H1 (cell line): ENCODE measurements at regions not wholly inside any gene's neighbourhood (a gene's known extent, or its start where the extent isn't known, plus 50 kb on each side); places are given as distances from the start of the nearest gene placed in this dataset.

Experiments
- CTCF ChIA-PET: fragments of 300-600 bp; sonication (Branson Sonifier 250); formaldehyde crosslinking; loops from one replicate; lab custom pipeline; 2021; ENCODE audit not compliant: partially characterized antibody; lab: Charles Lee
- POLR2A ChIA-PET: fragments of 300-600 bp; sonication (Branson Sonifier 250); formaldehyde crosslinking; loops from one replicate; lab custom pipeline; 2021; ENCODE audit warnings: inconsistent platforms; ENCODE audit not compliant: partially characterized antibody; lab: Charles Lee
- DNase-seq, 2 experiments: peaks; one replicate each; pipeline versions ENCODE4 v3.0.0 to v3.0.0-alpha.2; 2010 to 2022; ENCODE audit warnings: low spot score in 2 of 2, low read depth in 1 of 2, mixed read lengths in 1 of 2
- FAIRE-seq: peaks from 2 replicates; lab custom pipeline; 2011; peaks lifted over from hg19 to GRCh38; lab: Jason Lieb, UNC
- H2AFZ ChIP-seq: 2 replicates; pipeline ENCODE4 v1.8.1; 2012; ENCODE audit warnings: low read length, inconsistent platforms
- H2AK5ac ChIP-seq: 2 replicates; pipeline ENCODE4 v1.6.1; 2013; ENCODE audit warnings: low read depth, low read length
- H2BK120ac ChIP-seq: replicated peaks from 2 replicates; pipeline ENCODE3; 2013; ENCODE audit warnings: low read depth, low read length, inconsistent platforms
- H2BK12ac ChIP-seq: 2 replicates; pipeline ENCODE4 v1.6.1; 2013; ENCODE audit warnings: low read depth, low read length
- H2BK15ac ChIP-seq: 2 replicates; pipeline ENCODE4 v1.6.1; 2013; ENCODE audit warnings: low read length
- H2BK20ac ChIP-seq: 2 replicates; pipeline ENCODE4 v1.6.1; 2013; ENCODE audit warnings: low read length
- H2BK5ac ChIP-seq: 2 replicates; pipeline ENCODE4 v1.6.1; 2013; ENCODE audit warnings: low read depth, low read length
- H3K14ac ChIP-seq: 2 replicates; pipeline ENCODE4 v1.6.1; 2013; ENCODE audit warnings: inconsistent platforms; ENCODE audit not compliant: insufficient read length
- H3K18ac ChIP-seq: 2 replicates; pipeline ENCODE4 v1.6.1; 2013; ENCODE audit warnings: low read length; ENCODE audit errors: extremely low read depth
- H3K23ac ChIP-seq: 2 replicates; pipeline ENCODE4 v1.6.1; 2013; ENCODE audit warnings: inconsistent platforms; ENCODE audit not compliant: insufficient read length
- H3K23me2 ChIP-seq: 2 replicates; pipeline ENCODE4 v1.6.1; 2013; ENCODE audit warnings: low read depth, low read length
- H3K27ac ChIP-seq: 2 replicates; pipeline ENCODE4 v1.6.1; 2011; ENCODE audit warnings: low read depth, low read length, inconsistent platforms
- H3K27me3 ChIP-seq, 4 experiments: replicated peaks in 1 of 4; 1 replicate in 1 of 4; 2 replicates in 3 of 4; pipeline versions ENCODE4 v1.6.1 to v1.8.1; 2011 to 2013; ENCODE audit warnings: low read length in 3 of 4, mild to moderate bottlenecking in 3 of 4, inconsistent platforms in 2 of 4, mixed read lengths in 2 of 4, moderate library complexity in 1 of 4; ENCODE audit not compliant: control insufficient read depth in 3 of 4, insufficient read depth in 3 of 4; ENCODE audit errors: extremely low read depth in 1 of 4
- H3K36me3 ChIP-seq, 4 experiments: 2 replicates each; pipeline versions ENCODE4 v1.6.1 to v1.8.1; 2011 to 2013; ENCODE audit warnings: mild to moderate bottlenecking in 4 of 4, low read length in 3 of 4, moderate library complexity in 2 of 4, control low read depth in 1 of 4, inconsistent platforms in 1 of 4; ENCODE audit not compliant: insufficient read depth in 4 of 4, control insufficient read depth in 2 of 4
- H3K4ac ChIP-seq: replicated peaks from 2 replicates; pipeline ENCODE3; 2013; ENCODE audit warnings: low read length, low read depth, mixed read lengths, inconsistent platforms; ENCODE audit not compliant: insufficient read length
- H3K4me1 ChIP-seq, 4 experiments: replicated peaks in 1 of 4; 1 replicate in 1 of 4; 2 replicates in 3 of 4; pipeline versions ENCODE4 v1.6.1 to v1.8.1; 2011 to 2013; ENCODE audit warnings: low read length in 3 of 4, inconsistent platforms in 2 of 4, mixed read lengths in 1 of 4; ENCODE audit not compliant: insufficient read depth in 4 of 4, control insufficient read depth in 3 of 4
- H3K4me2 ChIP-seq, 2 experiments: 2 replicates each; pipeline versions ENCODE4 v1.6.1 to v1.8.1; 2011 to 2013; ENCODE audit warnings: low read depth in 2 of 2, low read length in 2 of 2, control low read depth in 1 of 2, inconsistent platforms in 1 of 2, mild to moderate bottlenecking in 1 of 2; ENCODE audit not compliant: insufficient read depth in 1 of 2
- H3K4me3 ChIP-seq, 4 experiments: fragments of 200-600, 300-600 bp in 1 of 4; sonication (generic), shearing (Covaris generic), sonication (Bioruptor Twin) in 1 of 4; 2 replicates each; pipeline versions ENCODE4 v1.5.1 to v1.8.1; 2011 to 2016; ENCODE audit warnings: low read length in 4 of 4, low read depth in 3 of 4, control low read depth in 2 of 4, inconsistent platforms in 2 of 4, mild to moderate bottlenecking in 2 of 4, mixed read lengths in 1 of 4, moderate library complexity in 1 of 4; ENCODE audit not compliant: insufficient read depth in 2 of 4; ENCODE audit errors: extremely low read depth in 1 of 4
- H3K56ac ChIP-seq: replicated peaks from 2 replicates; pipeline ENCODE3; 2013; ENCODE audit warnings: low read depth, mild to moderate bottlenecking, mixed read lengths, low read length, inconsistent platforms; ENCODE audit not compliant: insufficient read length
- H3K79me1 ChIP-seq: 2 replicates; pipeline ENCODE4 v1.6.1; 2013; ENCODE audit warnings: low read depth, low read length, control low read depth
- H3K79me2 ChIP-seq, 2 experiments: 2 replicates each; pipeline versions ENCODE4 v1.6.1 to v1.8.1; 2012 to 2013; ENCODE audit warnings: low read length in 2 of 2, mild to moderate bottlenecking in 2 of 2, inconsistent platforms in 1 of 2; ENCODE audit not compliant: insufficient read depth in 2 of 2, control insufficient read depth in 1 of 2
- H3K9ac ChIP-seq, 4 experiments: replicated peaks in 1 of 4; 1 replicate in 1 of 4; 2 replicates in 3 of 4; pipeline versions ENCODE4 v1.6.1 to v1.8.1; 2011 to 2013; ENCODE audit warnings: low read depth in 3 of 4, low read length in 3 of 4, control low read depth in 2 of 4, mild to moderate bottlenecking in 2 of 4, moderate library complexity in 2 of 4, inconsistent platforms in 1 of 4; ENCODE audit errors: extremely low read depth in 1 of 4
- H3K9me3 ChIP-seq, 2 experiments: 2 replicates each; pipeline versions ENCODE4 v1.6.1 to v1.8.1; 2012 to 2013; ENCODE audit warnings: mild to moderate bottlenecking in 2 of 2, moderate library complexity in 2 of 2, control low read depth in 1 of 2, inconsistent platforms in 1 of 2, low read depth in 1 of 2, low read length in 1 of 2, mixed read lengths in 1 of 2; ENCODE audit not compliant: insufficient read depth in 2 of 2
- H4K20me1 ChIP-seq, 2 experiments: replicated peaks in 1 of 2; 2 replicates each; pipeline versions ENCODE3 to v1.8.1; 2011 to 2013; ENCODE audit warnings: inconsistent platforms in 2 of 2, low read length in 2 of 2, mild to moderate bottlenecking in 1 of 2; ENCODE audit not compliant: insufficient read depth in 2 of 2, control insufficient read depth in 1 of 2
- H4K5ac ChIP-seq: 2 replicates; pipeline ENCODE4 v1.6.1; 2013; ENCODE audit warnings: low read length, low read depth, mixed read lengths, inconsistent platforms; ENCODE audit not compliant: insufficient read length
- H4K8ac ChIP-seq: 2 replicates; pipeline ENCODE4 v1.8.0; 2013; ENCODE audit warnings: mild to moderate bottlenecking, moderate library complexity, low read length, inconsistent platforms; ENCODE audit not compliant: insufficient read depth; ENCODE audit errors: extremely low read depth
- H4K91ac ChIP-seq: replicated peaks from 2 replicates; pipeline ENCODE3; 2013; ENCODE audit warnings: low read length, mixed read lengths, inconsistent platforms; ENCODE audit not compliant: insufficient read length
- CEBPB ChIP-seq: IDR thresholded peaks from 2 replicates; pipeline ENCODE4 v1.6.1; 2012; ENCODE audit warnings: low read depth, low read length
- CHD2 ChIP-seq: IDR thresholded peaks from 2 replicates; pipeline ENCODE4 v1.6.1; 2012; ENCODE audit warnings: low read length, improper control_type of control experiment
- EP300 ChIP-seq, 2 experiments: IDR thresholded peaks; 1 replicate in 1 of 2; 2 replicates in 1 of 2; pipeline ENCODE4 v1.6.1; 2011 to 2012; ENCODE audit warnings: low read depth in 2 of 2, low read length in 2 of 2, mild to moderate bottlenecking in 2 of 2, borderline replicate concordance in 1 of 2, inconsistent platforms in 1 of 2, moderate library complexity in 1 of 2
- HDAC2 ChIP-seq, 2 experiments: fragments of 300-600 bp in 1 of 2; sonication (generic) in 1 of 2; IDR thresholded peaks; 2 replicates each; pipeline ENCODE4 v1.6.1; 2011 to 2012; ENCODE audit warnings: low read depth in 2 of 2, low read length in 2 of 2, mild to moderate bottlenecking in 2 of 2, moderate library complexity in 2 of 2, borderline replicate concordance in 1 of 2, inconsistent platforms in 1 of 2
- JUND ChIP-seq: IDR thresholded peaks from 2 replicates; pipeline ENCODE4 v1.6.1; 2011; ENCODE audit warnings: mild to moderate bottlenecking, improper control_type of control experiment, low read length
- KDM4A ChIP-seq: IDR thresholded peaks from one replicate; pipeline ENCODE4 v1.7.1; 2012; ENCODE audit warnings: low read depth, mild to moderate bottlenecking, moderate library complexity, low read length, inconsistent platforms; ENCODE audit not compliant: severe bottlenecking
- NANOG ChIP-seq: IDR thresholded peaks from 2 replicates; pipeline ENCODE4 v1.6.1; 2011; ENCODE audit warnings: low read length, low read depth, mild to moderate bottlenecking, inconsistent platforms; ENCODE audit not compliant: insufficient read depth, poor library complexity, severe bottlenecking
- NRF1 ChIP-seq: IDR thresholded peaks from 2 replicates; pipeline ENCODE4 v1.6.1; 2011; ENCODE audit warnings: mild to moderate bottlenecking, low read depth, low read length, improper control_type of control experiment
- POLR2A ChIP-seq, 2 experiments: IDR thresholded peaks; 1 replicate in 1 of 2; 2 replicates in 1 of 2; pipeline ENCODE4 v1.6.1; 2011; ENCODE audit warnings: low read depth in 2 of 2, low read length in 2 of 2, mild to moderate bottlenecking in 2 of 2; ENCODE audit errors: control extremely low read depth in 1 of 2
- POU5F1 ChIP-seq: IDR thresholded peaks from 2 replicates; pipeline ENCODE4 v1.6.1; 2011; ENCODE audit warnings: low read depth, mild to moderate bottlenecking, low read length, moderate library complexity
- RAD21 ChIP-seq, 2 experiments: IDR thresholded peaks in 1 of 2; conservative IDR thresholded peaks in 1 of 2; 2 replicates each; pipeline ENCODE4 v1.6.1; 2011; ENCODE audit warnings: low read depth in 2 of 2, low read length in 2 of 2, improper control_type of control experiment in 1 of 2, inconsistent platforms in 1 of 2, mild to moderate bottlenecking in 1 of 2, moderate library complexity in 1 of 2
- SAP30 ChIP-seq: fragments of 300-600 bp; sonication (generic); IDR thresholded peaks from 2 replicates; pipeline ENCODE4 v1.7.1; 2012; ENCODE audit warnings: low read length, moderate library complexity, mild to moderate bottlenecking, inconsistent platforms; ENCODE audit not compliant: insufficient read depth, insufficient replicate concordance
- SP2 ChIP-seq: IDR thresholded peaks from 2 replicates; pipeline ENCODE4 v1.6.1; 2012; ENCODE audit warnings: mild to moderate bottlenecking, low read length, inconsistent platforms
- TCF12 ChIP-seq: IDR thresholded peaks from 2 replicates; pipeline ENCODE4 v1.6.1; 2011; ENCODE audit warnings: low read depth, mild to moderate bottlenecking, low read length
- TEAD4 ChIP-seq: IDR thresholded peaks from 2 replicates; pipeline ENCODE4 v1.6.1; 2012; ENCODE audit warnings: low read depth, low read length, inconsistent platforms, mixed read lengths
- YY1 ChIP-seq: IDR thresholded peaks from 2 replicates; pipeline ENCODE4 v1.6.1; 2011; ENCODE audit warnings: low read depth, mild to moderate bottlenecking, low read length
- WGBS, 2 experiments: shearing (Covaris generic) in 1 of 2; methylation state at CpG; one replicate each; pipeline versions ENCODE4 v1.1.6 to v1.1.7; 2013 to 2015; ENCODE audit warnings: low lambda C conversion rate in 2 of 2, mixed read lengths in 2 of 2, inconsistent platforms in 1 of 2, low coverage in 1 of 2, missing lambda C conversion rate in 1 of 2; ENCODE audit not compliant: insufficient replicate concordance in 2 of 2, insufficient coverage in 1 of 2, insufficient read length in 1 of 2; ENCODE audit errors: extremely low coverage in 1 of 2, missing lambda C conversion rate in 1 of 2; 5-methylcytosine and 5-hydroxymethylcytosine counted together

DNA sequence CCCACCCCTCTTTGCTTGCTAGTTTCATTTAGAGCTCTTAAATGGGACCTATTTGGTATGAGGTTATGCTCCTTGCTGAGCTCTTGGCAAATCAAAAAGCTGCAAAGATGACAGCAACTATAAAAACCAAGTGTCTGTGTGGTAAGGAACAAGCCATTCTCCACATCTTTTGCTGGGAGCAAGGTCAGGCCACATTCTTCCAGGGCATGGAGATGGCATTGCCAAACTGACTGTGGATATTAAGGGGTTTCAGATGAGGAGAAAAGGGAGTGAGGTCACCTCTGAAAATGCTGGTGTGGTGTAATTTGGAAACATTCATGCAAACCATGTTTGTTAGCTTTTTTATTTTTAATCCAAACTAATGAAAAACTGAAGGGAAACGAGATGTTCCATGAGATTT is 218.8 kb upstream of the IL12B start:
- H3K9me3 ChIP-seq: peaks cover 2 to 4% of the 10 kb centered on the region in 2 experiments; a peak in 1 of 4 replicates
- H3K23me2 ChIP-seq: no peaks in the 10 kb centered on the region
- H2BK120ac ChIP-seq: no peak overlapping the region
- H2BK12ac ChIP-seq: no peak overlapping the region
- no peak overlapping the region for H2BK20ac ChIP-seq
- no peak overlapping the region for H3K4me2 ChIP-seq
- no peaks in the 10 kb centered on the region for H3K79me1 ChIP-seq
- H3K4me3 ChIP-seq: no peak overlapping the region
- no peaks in the 10 kb centered on the region for H3K36me3 ChIP-seq
- H2AK5ac ChIP-seq: no peak overlapping the region
- no peak overlapping the region for H3K14ac ChIP-seq
- H3K56ac ChIP-seq: no peak overlapping the region
- H3K27me3 ChIP-seq: no peaks in the 10 kb centered on the region
- H2BK15ac ChIP-seq: no peak overlapping the region
- no peak overlapping the region for H3K18ac ChIP-seq
- ChIA-PET CTCF (no interaction called here), POLR2A (no interaction called here)
- H3K27ac ChIP-seq: no peak overlapping the region
- FAIRE-seq (no peak), DNase-seq (no peak)
- no peak overlapping the region for H2BK5ac ChIP-seq
- H3K4ac ChIP-seq: no peak overlapping the region
- no peak overlapping the region for H3K23ac ChIP-seq
- H4K91ac ChIP-seq: no peak overlapping the region
- no peak overlapping the region for H4K5ac ChIP-seq
- no peaks in the 10 kb centered on the region for H3K79me2 ChIP-seq
- no peak overlapping the region for H3K9ac ChIP-seq
- H3K4me1 ChIP-seq: no peaks in the 10 kb centered on the region
- no peaks in the 10 kb centered on the region for H4K20me1 ChIP-seq
- H2AFZ ChIP-seq: no peak overlapping the region
- WGBS, 2 experiments: 83% methylated on average over 1 of the region's 1 CpG; no CpG with 5 or more reads in 1 of the 2 experiments
- no peak overlapping the region for H4K8ac ChIP-seq
- no peak for TF ChIP-seq KDM4A
- TF ChIP-seq EP300 (IDR thresholded peaks at IDR 0.05; ENCODE audit: borderline replicate concordance in 1 of 2, low read depth in 2 of 2, low read length in 2 of 2): no peak
- TF ChIP-seq SP2: no peak
- TF ChIP-seq SAP30: no peak
- TF ChIP-seq NANOG: no peak
- TF ChIP-seq TCF12: no peak
- TF ChIP-seq YY1: no peak
- TF ChIP-seq CEBPB: no peak
- no peak for TF ChIP-seq JUND
- TF ChIP-seq NRF1: no peak
- TF ChIP-seq POLR2A (IDR thresholded peaks at IDR 0.05; ENCODE audit: control extremely low read depth in 1 of 2, low read depth in 2 of 2, low read length in 2 of 2): no peak
- TF ChIP-seq RAD21 (IDR thresholded peaks at IDR 0.05 in 1 of 2, conservative IDR thresholded peaks at IDR 0.05 in 1 of 2; ENCODE audit: low read depth in 2 of 2, low read length in 2 of 2): no peak
- TF ChIP-seq POU5F1: no peak
- no peak for TF ChIP-seq TEAD4
- TF ChIP-seq HDAC2 (IDR thresholded peaks at IDR 0.05; ENCODE audit: borderline replicate concordance in 1 of 2, low read depth in 2 of 2, low read length in 2 of 2): no peak
- no peak for TF ChIP-seq CHD2
